ENCODE measurements at regions not wholly inside any gene's neighbourhood (a gene's known extent, or its start where the extent isn't known, plus 50 kb on each side); places are given as distances from the start of the nearest gene placed in this dataset.

- no peak for DNase-seq (ENCODE audit: low spot score)
- Histone ChIP-seq H3K4me1 (replicated peaks) (no peaks in the 10 kb centered on the region), H3K36me3 (no peaks in the 10 kb centered on the region), H3K27ac (no peak overlapping the region), H3K4me3 (no peak overlapping the region), H3K27me3 (replicated peaks; ENCODE audit: insufficient read depth) (no peaks in the 10 kb centered on the region), H3K9me3 (no peaks in the 10 kb centered on the region)
- TF ChIP-seq POLR2AphosphoS5 (IDR thresholded peaks at IDR 0.05) (no peak), POLR2A (IDR thresholded peaks at IDR 0.05) (no peak), CTCF (IDR thresholded peaks at IDR 0.05) (no peak)
- WGBS = 96% methylated on average over 18 of the region's 20 CpGs
- intact Hi-C loops (cut with DNase I) = no loop called here
Observed at GRCh38 chr11:39442177-39442576, 2017.3 kb downstream of the LRRC4C start.

GRCh38 chr11:39435641-39436040 lies 2023.8 kb downstream of the LRRC4C start:
- Histone ChIP-seq H3K4me3 (no peak overlapping the region), H3K36me3 (no peaks in the 10 kb centered on the region), H3K9me3 (no peaks in the 10 kb centered on the region), H3K27ac (no peak overlapping the region), H3K4me1 (replicated peaks) (no peaks in the 10 kb centered on the region), H3K27me3 (replicated peaks; ENCODE audit: insufficient read depth) (no peaks in the 10 kb centered on the region)
- no peak for DNase-seq (ENCODE audit: low spot score)
- intact Hi-C loops (cut with DNase I) = no loop called here
- TF ChIP-seq POLR2A (IDR thresholded peaks at IDR 0.05) = no peak
- 85% methylated on average over 3 of the region's 3 CpGs for WGBS

- Histone ChIP-seq H3K4me3 (no peak overlapping the region), H3K27me3 (replicated peaks; ENCODE audit: insufficient read depth) (no peaks in the 10 kb centered on the region), H3K4me1 (replicated peaks) (no peaks in the 10 kb centered on the region), H3K27ac (no peak overlapping the region), H3K9me3 (no peaks in the 10 kb centered on the region), H3K36me3 (no peaks in the 10 kb centered on the region)
- intact Hi-C loops (cut with DNase I) = no loop called here
- WGBS = 39% methylated on average over 1 of the region's 1 CpG
- TF ChIP-seq CTCF (IDR thresholded peaks at IDR 0.05) (no peak), POLR2AphosphoS5 (IDR thresholded peaks at IDR 0.05) (no peak), POLR2A (IDR thresholded peaks at IDR 0.05) (no peak)
- DNase-seq (ENCODE audit: low spot score) = no peak
Observed at GRCh38 chr11:39434466-39434865, 2025.0 kb downstream of the LRRC4C start.

GRCh38 chr11:39432929-39433328 lies 2026.5 kb downstream of the LRRC4C start:
- TF ChIP-seq POLR2A (IDR thresholded peaks at IDR 0.05) (no peak), POLR2AphosphoS5 (IDR thresholded peaks at IDR 0.05) (no peak), CTCF (IDR thresholded peaks at IDR 0.05) (no peak)
- Histone ChIP-seq H3K4me1 (replicated peaks) (no peaks in the 10 kb centered on the region), H3K27ac (no peak overlapping the region), H3K9me3 (no peaks in the 10 kb centered on the region), H3K36me3 (no peaks in the 10 kb centered on the region), H3K4me3 (no peak overlapping the region), H3K27me3 (replicated peaks; ENCODE audit: insufficient read depth) (no peaks in the 10 kb centered on the region)
- intact Hi-C loops (cut with DNase I) = no loop called here
- 15% methylated on average over 1 of the region's 1 CpG for WGBS
- no peak for DNase-seq (ENCODE audit: low spot score)

GRCh38 chr11:39425226-39425625 lies 2034.2 kb downstream of the LRRC4C start:
- no peak for DNase-seq (ENCODE audit: low spot score)
- Histone ChIP-seq H3K27me3 (replicated peaks; ENCODE audit: insufficient read depth) (no peaks in the 10 kb centered on the region), H3K4me3 (no peak overlapping the region), H3K4me1 (replicated peaks) (no peaks in the 10 kb centered on the region), H3K36me3 (no peaks in the 10 kb centered on the region), H3K27ac (no peak overlapping the region), H3K9me3 (no peaks in the 10 kb centered on the region)
- intact Hi-C loops (cut with DNase I) = no loop called here
- 82% methylated on average over 2 of the region's 2 CpGs for WGBS
- TF ChIP-seq POLR2AphosphoS5 (IDR thresholded peaks at IDR 0.05) (no peak), CTCF (IDR thresholded peaks at IDR 0.05) (no peak), POLR2A (IDR thresholded peaks at IDR 0.05) (no peak)
